SK-N-DZ (cell line): ENCODE measurements at regions not wholly inside any gene's neighbourhood (a gene's known extent, or its start where the extent isn't known, plus 50 kb on each side); places are given as distances from the start of the nearest gene placed in this dataset.
A peak's percentile ranks its signal among the peaks of the same experiment; 100 is the strongest.
"Not testable (repeated sequence)": the region's sequence is repeated elsewhere in the genome, so short reads cannot be mapped to it uniquely, and the experiment has no call there.

Experiments used
- DNase-seq: peaks from one replicate; pipeline ENCODE4 v3.0.0-alpha.2; 2015; ENCODE audit warnings: low spot score

GRCh38 chr5:154653764-154654485 lies 101.3 kb upstream of the LARP1 start:
- DNase-seq = peak; percentile 58

- DNase-seq = no peak
Measured at GRCh38 chr5:154653418-154653763, 101.8 kb upstream of the LARP1 start.

- DNase-seq = no peak
Measured at GRCh38 chr5:154652746-154653417, 102.3 kb upstream of the LARP1 start.

GRCh38 chr5:154651795-154652194 lies 103.4 kb upstream of the LARP1 start:
- DNase-seq = not testable (repeated sequence)

- DNase-seq = peak; percentile 69
Measured at GRCh38 chr5:154648706-154649105, 106.5 kb upstream of the LARP1 start.

- no peak for DNase-seq
Measured at GRCh38 chr5:154648229-154648628, 106.9 kb upstream of the LARP1 start.

GRCh38 chr5:154647761-154648145 lies 107.4 kb upstream of the LARP1 start:
- no peak for DNase-seq

- peak; percentile 47 for DNase-seq
Measured at GRCh38 chr5:154647114-154647760, 107.9 kb upstream of the LARP1 start.

GRCh38 chr5:154646745-154647113 lies 108.4 kb upstream of the LARP1 start:
- no peak for DNase-seq

GRCh38 chr5:154644745-154645411 lies 110.3 kb upstream of the LARP1 start:
- DNase-seq = no peak

GRCh38 chr5:154642499-154643245 lies 112.5 kb upstream of the LARP1 start:
- DNase-seq = peak; percentile 64

GRCh38 chr5:154640213-154640831 lies 114.9 kb upstream of the LARP1 start:
- DNase-seq = peak; percentile 46

- DNase-seq = not testable (repeated sequence)
Measured at GRCh38 chr5:154636786-154637185, 118.4 kb upstream of the LARP1 start.

GRCh38 chr5:154636271-154636670 lies 118.9 kb upstream of the LARP1 start:
- not testable (repeated sequence) for DNase-seq

GRCh38 chr5:154633744-154634143 lies 121.4 kb upstream of the LARP1 start:
- not testable (repeated sequence) for DNase-seq

- no peak for DNase-seq
Measured at GRCh38 chr5:154631141-154631540, 124.0 kb upstream of the LARP1 start.

GRCh38 chr5:154630410-154630809 lies 124.8 kb upstream of the LARP1 start:
- no peak for DNase-seq

- DNase-seq = no peak
Measured at GRCh38 chr5:154628685-154629084, 126.5 kb upstream of the LARP1 start.

- no peak for DNase-seq
Measured at GRCh38 chr5:154627698-154628678, 127.2 kb upstream of the LARP1 start.
